A673 (cell line): ENCODE measurements at regions not wholly inside any gene's neighbourhood (a gene's known extent, or its start where the extent isn't known, plus 50 kb on each side); places are given as distances from the start of the nearest gene placed in this dataset.

Experiments used
- EZH2 ChIP-seq: fragments of 200-600 bp; sonication (generic); IDR thresholded peaks from 2 replicates; pipeline ENCODE4 v1.6.1; 2017; ENCODE audit warnings: borderline replicate concordance, low read depth, mild to moderate bottlenecking, mixed read lengths, antibody characterized with exemption, low read length; ENCODE audit not compliant: poor library complexity, severe bottlenecking
- TF ChIP-seq, protein P1 (sequence below): fragments of 300-800, 200-600 bp; sonication (generic); conservative IDR thresholded peaks from 2 replicates; pipeline ENCODE4 v1.5.1; 2017; ENCODE audit warnings: low read depth, mild to moderate bottlenecking, antibody characterized with exemption, low read length, moderate library complexity, mixed read lengths

DNA sequence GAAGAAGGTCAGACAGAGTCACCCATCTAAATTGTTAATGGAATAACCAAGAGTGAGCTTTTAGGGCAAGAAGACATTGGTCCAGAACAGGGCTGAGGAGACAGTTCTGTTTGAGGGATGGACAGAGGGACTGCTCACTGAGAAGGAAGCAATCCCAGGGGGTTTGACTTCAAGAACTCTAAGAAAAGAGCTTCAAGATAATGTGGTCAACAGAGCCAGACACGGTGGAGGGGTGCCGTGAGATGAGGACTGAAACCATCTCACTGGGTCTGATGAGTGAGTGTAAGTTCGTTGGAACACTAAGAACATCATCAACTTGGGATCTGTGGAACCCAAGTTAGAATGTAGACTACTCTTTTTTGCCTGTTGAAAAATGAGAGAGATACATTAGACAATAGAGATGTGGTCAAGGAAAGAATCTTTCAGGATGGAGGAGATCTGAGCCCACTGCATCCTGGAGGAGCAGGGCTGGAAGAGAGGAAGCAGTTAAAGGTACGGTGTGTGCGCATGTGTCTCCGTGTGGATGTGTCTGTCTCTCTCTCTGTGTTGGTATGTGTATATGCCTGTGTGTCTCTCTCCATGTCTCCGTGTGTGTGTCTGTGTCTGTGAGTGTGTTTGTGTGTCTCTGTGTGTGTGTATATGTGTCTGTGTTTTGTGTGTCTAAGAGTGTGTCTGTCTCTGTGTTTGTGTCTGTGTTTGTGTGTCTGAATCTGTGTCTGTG lies 172.1 kb downstream of the MYCN start:
- TF ChIP-seq, protein P1, sequence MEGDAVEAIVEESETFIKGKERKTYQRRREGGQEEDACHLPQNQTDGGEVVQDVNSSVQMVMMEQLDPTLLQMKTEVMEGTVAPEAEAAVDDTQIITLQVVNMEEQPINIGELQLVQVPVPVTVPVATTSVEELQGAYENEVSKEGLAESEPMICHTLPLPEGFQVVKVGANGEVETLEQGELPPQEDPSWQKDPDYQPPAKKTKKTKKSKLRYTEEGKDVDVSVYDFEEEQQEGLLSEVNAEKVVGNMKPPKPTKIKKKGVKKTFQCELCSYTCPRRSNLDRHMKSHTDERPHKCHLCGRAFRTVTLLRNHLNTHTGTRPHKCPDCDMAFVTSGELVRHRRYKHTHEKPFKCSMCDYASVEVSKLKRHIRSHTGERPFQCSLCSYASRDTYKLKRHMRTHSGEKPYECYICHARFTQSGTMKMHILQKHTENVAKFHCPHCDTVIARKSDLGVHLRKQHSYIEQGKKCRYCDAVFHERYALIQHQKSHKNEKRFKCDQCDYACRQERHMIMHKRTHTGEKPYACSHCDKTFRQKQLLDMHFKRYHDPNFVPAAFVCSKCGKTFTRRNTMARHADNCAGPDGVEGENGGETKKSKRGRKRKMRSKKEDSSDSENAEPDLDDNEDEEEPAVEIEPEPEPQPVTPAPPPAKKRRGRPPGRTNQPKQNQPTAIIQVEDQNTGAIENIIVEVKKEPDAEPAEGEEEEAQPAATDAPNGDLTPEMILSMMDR = no peak
- no peak for TF ChIP-seq EZH2
